GM18858 (cell line): ENCODE measurements at regions not wholly inside any gene's neighbourhood (a gene's known extent, or its start where the extent isn't known, plus 50 kb on each side); places are given as distances from the start of the nearest gene placed in this dataset.
"Not testable (repeated sequence)": the region's sequence is repeated elsewhere in the genome, so short reads cannot be mapped to it uniquely, and the experiment has no call there.

Experiments
- ATAC-seq: cut with Tn5 transposase; IDR thresholded peaks from one replicate; pipeline ENCODE4 v1.9.1; 2021; ENCODE audit not compliant: unreplicated experiment

DNA sequence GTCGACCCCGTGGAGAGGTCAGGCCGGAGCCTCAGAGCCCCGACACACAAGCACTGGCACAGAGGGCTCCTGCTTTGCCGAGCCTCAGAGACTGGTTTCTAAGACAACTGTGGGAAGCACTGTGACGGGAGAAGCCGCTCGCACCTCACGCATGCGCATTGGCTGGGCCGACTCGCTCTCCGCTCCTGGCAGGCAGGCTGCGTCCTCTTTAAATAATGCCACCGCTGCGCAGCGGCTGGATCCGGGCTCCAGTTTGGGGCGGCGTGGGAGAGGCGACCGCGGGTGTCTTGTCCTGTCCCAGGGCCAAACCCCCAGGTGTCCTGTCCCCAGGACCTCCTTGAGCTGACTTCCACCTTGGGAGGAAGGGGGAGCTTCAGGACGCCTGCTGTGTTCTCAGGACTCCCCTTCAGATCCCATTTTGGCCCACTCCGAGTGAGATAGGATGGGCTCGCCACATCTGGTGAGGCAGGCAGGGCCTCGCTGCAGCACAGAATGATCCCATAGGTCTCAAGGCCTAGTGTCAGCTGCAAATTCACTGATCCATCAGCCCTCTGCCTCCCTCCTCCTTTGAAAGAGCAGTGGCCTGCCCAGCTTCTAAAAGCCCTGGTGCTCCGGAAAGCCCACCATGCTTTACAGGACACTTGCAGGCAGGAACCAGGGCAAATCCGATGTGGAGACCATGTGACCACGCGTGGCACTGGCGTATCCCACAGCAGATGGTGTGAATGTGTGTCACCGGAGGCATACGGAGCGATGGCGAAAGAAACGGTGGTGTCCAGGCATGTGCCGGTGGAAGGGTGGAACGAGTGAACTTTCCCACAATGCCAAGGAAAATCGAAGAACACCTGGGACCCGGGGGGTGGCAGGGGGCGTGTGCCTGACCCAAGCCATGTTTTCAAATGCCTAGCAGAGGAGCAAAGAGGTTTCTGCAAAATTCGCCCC, 169.3 kb upstream of the ZNF337 start:
- ATAC-seq = no peak

DNA sequence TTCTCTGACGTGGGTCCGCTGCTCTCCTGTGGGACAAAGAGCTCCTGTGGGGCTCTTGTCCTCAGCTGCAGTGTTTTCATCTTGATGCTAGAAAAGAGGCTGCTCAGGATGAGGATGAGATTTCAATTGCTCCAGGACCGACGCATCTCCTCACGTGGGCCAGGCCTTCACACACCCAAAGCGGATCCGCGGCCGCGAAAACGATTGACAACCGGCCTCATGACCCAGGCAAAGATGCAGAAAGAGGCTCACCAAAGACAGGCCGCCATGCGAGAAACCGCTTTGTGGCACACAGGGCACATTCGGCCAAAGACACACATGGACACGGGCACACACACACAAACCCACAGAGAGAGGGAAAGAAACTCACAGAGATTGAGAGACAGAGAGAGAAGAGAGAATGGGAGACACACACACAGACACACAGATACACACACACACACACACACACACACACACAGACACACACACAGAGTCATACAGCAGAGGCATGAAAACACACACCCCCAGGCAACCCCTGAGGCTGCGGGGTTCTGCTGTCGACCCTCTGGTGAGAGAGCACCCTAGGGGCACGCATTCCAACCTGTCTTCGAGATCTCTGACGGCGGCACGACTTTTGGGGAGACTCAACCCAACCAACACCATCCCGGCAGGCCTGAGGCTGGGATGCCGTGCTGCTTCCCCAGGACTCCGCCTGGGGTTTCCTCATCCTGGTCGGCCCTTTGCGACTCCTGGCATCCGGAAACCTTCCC, 168.5 kb upstream of the ZNF337 start:
- not testable (repeated sequence) for ATAC-seq

DNA sequence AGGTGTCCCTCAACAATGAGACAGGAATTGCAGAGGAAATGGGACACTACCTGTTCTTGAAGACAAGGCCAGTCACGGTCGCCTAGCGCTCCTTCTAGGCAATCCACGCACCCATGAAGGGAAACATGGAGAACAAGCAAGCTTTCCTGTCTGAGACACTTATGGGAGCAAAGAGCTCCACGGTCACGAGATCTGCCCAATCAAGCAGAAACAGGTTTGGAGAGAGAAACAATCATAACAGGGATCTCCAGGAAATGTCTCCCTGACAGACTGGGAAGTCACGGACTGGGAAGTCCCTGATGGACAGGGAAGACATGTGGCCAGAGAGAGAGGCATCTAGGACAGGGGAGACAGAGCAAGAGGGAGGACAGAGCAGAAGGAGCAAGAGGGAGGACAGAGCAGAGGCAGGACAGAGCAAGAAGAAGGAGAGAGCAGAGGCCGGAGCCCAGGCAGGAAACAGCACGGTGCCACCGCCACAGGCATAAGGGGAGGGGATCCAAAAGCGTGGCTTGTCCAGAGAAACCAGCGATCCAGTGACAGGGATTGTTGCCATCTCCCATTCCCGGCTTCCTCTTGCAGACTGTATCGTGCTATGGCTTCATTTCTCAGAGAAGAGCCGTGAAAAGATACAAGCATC, 167.8 kb upstream of the ZNF337 start:
- no peak for ATAC-seq

DNA sequence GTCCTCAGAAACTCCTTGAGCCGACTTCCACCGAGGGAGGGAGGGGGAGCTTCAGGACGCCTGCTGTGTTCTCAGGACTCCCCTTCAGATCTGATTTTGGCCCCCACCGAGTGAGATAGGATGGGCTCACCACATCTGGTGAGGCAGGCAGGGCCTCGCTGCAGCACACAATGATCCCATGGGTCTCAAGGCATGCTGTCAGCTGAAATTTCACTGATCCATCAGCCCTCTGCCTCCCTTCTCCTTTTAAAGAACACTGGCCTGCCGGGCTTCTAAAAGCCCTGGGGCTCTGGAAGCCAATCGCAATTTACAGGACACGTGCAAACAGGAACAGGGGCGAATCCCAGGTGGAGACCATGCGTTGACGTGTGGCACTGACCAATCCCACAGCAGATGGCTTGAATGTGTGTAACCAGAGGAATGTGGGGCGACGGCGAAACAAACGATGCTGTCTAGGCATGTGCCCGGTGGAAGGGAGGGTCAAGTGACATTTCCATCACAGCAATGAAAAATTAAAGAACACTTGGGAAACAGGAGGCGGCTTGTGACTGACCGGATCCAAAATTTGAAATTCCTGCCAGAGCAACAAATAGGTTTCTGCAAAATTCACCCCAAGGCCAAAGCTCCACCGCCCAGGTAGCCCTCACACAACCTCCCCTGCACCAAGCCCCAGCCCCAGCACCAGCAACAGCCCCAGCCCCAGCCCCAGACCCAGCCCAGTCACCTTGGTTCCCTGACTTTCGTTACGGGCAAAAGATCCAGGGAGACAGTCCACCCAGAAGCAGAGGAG, 167.1 kb upstream of the ZNF337 start:
- no peak for ATAC-seq

DNA sequence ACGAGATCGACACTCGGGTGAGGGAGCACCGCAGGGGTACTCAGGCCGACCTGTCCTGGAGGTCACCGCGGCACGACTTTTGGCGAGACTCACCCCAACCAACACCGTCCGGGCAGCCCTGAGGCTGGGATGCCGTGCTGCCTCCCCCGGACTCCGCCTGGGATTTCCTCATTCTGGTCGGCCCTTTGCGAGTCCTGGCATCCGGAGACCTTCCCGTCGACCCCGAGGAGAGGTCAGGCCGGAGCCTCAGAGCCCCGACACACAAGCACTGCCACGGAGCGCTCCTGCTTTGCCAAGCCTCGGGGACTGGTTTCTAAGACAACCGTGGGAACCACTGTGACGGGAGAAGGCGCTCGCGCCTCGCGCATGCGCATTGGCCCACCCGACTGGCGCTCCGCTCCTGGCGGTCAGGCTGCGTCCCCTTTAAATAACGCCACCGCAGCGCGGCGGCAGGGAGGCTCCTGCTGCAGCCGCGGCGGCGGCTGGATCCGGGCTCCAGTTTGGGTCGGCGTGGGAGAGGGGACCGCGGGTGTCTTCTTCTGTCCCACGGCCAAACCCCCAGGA, 166.4 kb upstream of the ZNF337 start:
- ATAC-seq = peak; percentile 41

DNA sequence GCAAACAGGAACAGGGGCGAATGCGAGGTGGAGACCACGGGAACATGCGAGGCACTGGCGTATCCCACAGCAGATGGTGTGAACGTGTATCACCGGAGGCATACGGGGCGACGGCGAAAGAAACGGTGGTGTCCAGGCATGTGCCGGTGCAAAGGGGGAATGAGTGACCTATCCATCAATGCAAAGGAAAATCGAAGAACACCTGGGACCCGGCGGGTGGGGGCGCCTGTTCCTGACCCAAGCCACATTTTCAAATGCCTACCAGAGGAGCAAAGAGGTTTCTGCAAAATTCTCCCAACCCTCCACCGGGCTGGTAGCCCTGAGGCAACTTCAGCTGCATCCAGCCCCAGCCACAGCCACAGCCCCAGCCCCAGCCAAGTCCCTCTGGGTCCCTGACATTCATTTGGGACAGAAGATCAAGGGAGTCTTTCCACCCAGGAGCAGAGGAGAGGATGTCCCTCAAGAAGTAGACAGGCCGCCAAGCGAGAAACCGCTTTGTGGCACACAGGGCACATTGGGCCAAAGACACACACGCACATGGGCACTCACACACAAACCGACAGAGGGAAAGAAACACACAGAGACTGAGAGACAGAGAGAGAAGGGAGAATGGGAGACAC, 164.0 kb upstream of the ZNF337 start:
- ATAC-seq = no peak

DNA sequence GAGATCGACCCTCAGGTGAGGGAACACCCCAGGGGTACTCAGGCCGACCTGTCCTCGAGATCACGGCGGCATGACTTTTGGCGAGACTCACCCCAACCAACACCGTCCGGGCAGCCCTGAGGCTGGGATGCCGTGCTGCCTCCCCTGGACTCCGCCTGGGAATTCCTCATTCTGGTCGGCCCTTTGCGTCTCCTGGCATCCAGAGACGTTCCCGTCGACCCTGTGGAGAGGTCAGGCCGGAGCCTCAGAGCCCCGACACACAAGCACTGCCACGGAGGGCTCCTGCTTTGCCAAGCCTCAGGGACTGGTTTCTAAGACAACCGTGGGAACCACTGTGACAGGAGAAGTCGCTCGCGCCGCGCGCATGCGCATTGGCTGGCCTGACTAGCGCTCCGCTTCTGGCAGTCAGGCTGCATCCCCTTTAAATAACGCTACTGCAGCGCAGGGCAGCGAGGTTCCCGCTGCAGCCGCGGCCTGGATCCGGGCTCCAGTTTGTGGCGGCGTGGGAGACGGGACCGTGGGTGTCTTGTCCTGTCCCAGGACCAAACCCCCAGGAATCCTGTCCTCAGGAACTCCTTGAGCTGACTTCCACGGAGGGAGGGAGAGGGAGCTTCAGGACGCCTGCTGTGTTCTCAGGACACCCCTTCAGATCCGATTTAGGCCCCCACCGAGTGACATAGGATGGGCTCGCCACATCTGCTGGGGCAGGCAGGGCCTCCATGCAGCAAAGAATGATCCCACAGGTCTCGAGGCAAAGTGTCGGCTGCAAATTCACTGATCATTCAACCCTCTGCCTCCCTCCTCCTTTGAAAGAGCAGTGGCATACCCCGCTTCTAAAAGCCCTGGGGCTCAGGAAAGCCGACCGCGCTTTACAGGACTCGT, 163.2 kb upstream of the ZNF337 start:
- peak; percentile 50 for ATAC-seq

DNA sequence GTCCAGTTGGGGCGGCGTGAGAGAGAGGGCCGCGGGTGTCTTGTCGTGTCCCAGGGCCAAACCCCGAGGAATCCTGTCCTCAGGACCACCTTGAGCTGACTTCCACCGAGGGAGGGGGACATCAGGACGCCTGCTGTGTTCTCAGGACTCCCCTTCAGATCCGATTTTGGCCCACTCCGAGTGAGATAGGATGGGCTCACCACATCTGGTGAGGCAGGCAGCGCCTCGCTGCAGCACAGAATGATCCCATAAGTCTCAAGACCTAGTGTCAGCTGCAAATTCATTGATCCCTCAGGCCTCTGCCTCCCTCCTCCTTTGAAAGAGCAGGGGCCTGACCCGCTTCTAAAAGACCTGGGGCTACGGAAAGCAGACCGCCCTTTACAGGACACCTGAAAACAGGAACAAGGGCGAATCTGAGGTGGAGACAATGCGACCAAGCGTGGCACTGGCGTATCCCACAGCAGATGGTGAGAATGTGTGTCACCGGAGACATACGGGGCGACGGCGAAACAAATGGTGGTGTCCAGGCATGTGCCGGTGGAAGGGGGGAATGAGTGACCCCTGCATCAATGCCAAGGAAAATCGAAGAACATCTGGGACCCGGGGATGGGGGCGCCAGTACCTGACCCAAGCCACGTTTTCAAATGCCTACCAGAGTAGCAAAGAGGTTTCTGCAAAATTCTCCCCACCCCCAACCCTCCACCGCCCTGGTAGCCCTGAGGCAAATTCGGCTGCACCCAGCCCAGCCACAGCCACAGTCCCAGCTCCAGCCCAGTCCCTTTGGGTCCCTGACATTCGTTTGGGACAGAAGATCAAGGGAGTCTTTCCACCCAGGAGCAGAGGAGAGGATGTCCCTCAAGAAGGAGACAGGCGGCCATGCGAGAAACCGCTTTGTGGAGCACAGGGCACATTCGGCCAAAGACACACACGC, 162.1 kb upstream of the ZNF337 start:
- ATAC-seq = no peak

DNA sequence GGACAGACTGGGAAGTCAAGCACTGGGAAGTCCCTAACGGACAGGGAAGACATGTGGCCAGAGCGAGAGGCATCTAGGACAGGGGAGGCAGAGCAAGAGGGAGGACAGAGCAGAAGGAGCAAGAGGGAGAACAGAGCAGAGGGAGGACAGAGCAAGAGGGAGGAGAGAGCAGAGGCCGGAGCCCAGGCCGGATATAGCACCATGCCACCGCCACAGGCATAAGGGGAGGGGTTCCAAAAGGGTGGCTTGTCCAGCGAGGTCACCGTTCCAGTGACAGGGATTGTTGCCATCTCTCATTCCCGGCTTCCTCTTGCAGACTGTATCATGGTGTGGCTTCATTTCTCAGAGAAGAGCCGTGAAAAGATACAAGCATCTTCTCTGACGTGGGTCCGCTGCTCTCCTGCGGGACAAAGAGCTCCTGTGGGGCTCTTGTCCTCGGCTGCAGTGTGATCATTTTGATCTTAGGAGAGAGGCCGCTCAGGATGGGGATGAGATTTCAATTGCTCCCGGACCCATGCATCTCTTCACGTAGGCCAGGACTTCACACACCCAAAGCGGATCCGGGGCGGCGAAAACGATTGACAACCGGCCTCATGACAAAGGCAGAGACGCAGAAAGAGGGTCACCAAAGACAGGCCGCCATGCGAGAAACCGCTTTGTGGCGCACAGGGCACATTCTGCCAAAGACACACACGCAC, 160.6 kb upstream of the ZNF337 start:
- not testable (repeated sequence) for ATAC-seq

DNA sequence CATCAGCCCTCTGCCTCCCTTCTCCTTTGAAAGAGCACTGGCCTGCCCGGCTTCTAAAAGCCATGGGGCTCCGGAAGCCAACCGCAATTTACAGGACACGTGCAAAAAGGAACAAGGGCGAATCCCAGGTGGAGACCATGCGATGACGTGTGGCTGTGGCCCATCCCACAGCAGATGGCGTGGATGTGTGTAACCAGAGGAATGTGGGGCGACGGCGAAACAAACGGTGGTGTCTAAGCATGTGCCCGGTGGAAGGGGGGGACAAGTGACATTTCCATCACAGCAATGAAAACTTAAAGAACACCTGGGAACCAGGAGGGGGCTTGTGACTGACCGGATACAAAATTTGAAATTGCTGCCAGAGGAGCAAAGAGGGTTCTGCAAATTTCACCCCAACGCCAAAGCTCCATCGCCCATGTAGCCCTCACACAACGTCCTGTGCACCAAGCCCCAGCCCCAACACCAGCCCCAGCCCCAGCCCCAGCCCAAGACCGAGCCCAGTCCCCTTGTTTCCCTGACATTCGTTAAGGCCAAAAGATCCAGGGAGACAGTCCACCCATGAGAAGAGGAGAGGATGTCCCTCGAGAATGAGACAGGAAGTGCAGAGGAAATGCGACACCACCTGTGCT, 159.7 kb upstream of the ZNF337 start:
- ATAC-seq = no peak

DNA sequence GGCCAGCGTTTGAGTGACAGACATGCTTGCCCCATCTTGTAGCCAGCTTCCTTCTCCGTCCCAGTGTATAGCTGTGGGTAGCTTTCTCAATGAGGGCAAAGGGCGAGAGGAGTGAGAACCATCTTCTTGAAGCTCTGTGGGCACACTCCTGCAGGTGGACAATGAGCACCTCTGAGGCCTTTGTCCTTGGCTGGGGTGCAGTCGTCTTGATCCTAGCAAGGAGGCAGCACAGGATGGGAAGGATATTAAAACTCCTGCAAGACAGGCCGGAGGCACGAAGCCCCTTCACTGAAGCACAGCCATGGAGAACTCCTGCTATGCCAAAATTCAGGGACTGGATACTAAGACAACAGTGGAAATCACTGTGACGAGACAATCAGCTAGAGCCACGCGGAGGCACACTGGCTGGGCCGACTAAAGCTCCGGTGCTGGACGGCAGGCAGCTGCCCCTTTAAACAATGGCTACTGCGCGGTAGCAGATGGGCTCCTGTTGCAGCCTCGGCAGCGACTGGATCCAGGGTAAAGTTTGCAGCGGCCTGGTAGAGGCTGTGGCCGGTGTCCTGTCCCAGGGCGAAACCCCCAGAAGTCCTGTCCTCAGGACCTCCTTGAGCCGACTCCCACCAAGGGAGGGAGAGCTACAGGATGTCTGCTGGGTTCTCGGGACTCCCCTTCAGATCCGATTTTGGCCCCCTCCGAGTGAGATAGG, 159.0 kb upstream of the ZNF337 start:
- ATAC-seq = not testable (repeated sequence)

DNA sequence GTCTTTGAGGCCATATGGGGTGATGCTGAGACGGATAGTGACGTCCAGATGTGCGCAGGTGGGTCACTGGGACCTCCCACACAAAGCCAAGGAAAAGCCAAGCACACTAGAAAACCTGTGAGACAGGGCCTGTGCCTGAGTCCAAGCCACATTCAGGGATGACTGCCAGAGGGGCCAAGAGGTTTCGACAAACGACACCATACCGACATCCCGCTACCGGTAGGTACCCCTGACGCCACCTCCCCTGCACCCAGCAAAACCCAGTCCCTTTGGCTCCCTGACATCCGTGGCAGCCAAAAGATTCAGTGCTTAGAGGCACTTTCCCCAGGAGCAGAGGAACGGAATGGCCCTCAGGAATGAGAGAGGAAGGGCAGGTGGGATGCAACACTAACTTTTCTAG, 158.0 kb upstream of the ZNF337 start:
- ATAC-seq = not testable (repeated sequence)

DNA sequence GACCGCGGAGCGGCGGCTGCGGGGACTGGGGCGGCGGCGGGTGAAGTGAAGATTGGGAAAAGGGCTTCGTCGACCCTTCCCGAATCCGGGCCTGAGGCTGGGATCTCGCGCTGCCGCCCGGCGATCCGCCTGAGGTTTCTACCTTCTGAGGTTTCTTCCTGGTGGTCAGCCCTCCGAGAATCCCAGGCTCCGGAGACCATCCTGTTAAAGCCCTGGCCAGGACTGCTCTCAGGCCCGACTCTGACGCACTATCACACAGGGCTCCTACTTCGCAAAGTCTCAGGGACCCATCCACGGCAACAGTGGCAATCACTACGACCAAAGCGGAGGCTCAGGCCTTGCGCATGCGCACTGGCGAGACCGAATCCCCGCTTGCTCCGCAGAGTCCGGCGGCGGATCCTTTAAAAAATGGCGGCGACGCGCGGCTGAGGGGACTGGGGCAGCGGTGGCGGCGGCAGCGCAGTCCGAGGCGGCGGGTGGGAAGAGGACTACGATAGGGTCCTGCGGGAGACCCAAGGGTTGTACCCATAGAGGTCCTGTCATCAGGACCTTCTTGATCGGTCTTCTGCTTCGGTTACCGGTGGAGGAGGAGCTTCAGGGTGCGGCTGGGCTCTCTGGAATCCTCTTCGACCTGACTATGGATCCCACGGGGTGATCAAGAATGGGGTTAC, 157.2 kb upstream of the ZNF337 start:
- ATAC-seq = not testable (repeated sequence)

DNA sequence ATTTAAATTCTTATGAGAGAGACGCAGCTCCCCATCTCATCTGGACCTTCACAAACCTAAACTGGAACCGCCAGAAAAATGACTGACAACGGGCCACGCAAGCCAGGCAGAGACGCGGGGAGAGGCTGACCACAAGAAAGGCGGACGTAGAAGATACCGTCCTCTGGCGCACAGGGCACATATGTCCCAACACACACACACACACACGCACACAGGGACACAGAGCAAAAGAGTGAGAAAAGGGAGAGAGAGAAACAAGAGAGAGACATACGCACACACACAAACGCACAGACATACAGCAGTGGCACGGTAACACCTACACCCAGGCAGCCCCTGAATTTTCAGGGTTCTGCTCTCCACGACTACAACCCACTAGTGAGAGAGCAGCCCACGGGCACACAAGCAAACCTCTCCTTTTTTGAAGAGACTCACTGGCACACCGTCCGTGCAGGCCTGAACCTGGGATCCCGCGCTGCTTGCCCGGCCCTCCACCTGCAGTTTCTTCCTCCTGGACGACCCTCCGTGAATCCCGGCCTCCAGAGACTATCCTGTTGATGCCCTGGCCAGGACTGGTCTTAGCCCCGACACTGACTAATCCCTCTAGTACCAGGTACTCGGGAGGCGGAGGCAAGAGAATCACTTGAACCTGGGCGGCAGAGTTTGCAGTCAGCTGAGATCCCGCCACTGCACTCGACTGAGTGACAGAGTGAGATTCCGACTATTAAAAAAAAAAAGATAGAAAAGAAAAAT, 156.5 kb upstream of the ZNF337 start:
- ATAC-seq = not testable (repeated sequence)

DNA sequence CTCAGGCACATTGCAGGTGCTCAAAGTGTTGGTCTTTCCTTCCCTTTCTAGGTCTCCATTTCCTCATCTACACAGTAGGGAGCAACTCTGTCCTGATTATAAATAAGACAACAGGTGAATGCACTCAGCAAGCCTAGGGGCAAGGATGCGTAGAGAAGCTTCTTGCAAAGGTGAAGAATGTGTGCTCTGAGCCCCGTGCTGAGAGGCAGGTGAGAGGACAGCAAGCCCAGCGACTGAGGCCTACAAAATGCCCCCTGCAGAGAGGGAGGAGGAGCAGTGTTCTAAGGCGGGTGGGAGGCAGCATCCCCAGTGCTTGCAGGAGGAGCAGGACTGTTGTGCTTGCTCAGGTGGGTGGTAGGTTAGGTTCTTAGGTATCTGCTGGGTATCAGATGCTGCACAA, 153.5 kb upstream of the ZNF337 start:
- not testable (repeated sequence) for ATAC-seq
